Mesothelial cell of epicardium (in vitro differentiated cells): ENCODE measurements at regions not wholly inside any gene's neighbourhood (a gene's known extent, or its start where the extent isn't known, plus 50 kb on each side); places are given as distances from the start of the nearest gene placed in this dataset.

Experiments
- DNase-seq, 2 experiments: peaks; one replicate each; pipeline ENCODE4 v3.0.0; 2021; ENCODE audit warnings: low spot score in 2 of 2; ENCODE audit not compliant: unreplicated experiment in 2 of 2
- H3K27ac Mint-ChIP-seq: 2 replicates; pipeline ENCODE4 v1.8.0; 2021; ENCODE audit warnings: mixed read lengths
- H3K27me3 Mint-ChIP-seq: 2 replicates; pipeline ENCODE4 v1.8.0; 2021; ENCODE audit warnings: low read depth, mixed read lengths
- H3K36me3 Mint-ChIP-seq: 2 replicates; pipeline ENCODE4 v1.8.0; 2021; ENCODE audit warnings: mixed read lengths
- H3K4me1 Mint-ChIP-seq: 2 replicates; pipeline ENCODE4 v1.8.0; 2021; ENCODE audit warnings: mixed read lengths
- H3K4me3 Mint-ChIP-seq: 2 replicates; pipeline ENCODE4 v1.8.0; 2021; ENCODE audit warnings: mild to moderate bottlenecking, moderate library complexity, mixed read lengths
- H3K9me3 Mint-ChIP-seq: 2 replicates; pipeline ENCODE4 v1.8.0; 2021; ENCODE audit warnings: mixed read lengths
- TF ChIP-seq, protein P1 (sequence below): fragments of 200-600 bp; sonication (generic); IDR thresholded peaks from one replicate; pipeline ENCODE4 v1.5.0; 2021; ENCODE audit warnings: antibody characterized with exemption; ENCODE audit not compliant: unreplicated experiment

- Mint-ChIP-seq H3K4me1 (peaks cover 10% of the 10 kb centered on the region), H3K9me3 (peaks cover 11% of the 10 kb centered on the region), H3K36me3 (peaks cover 6% of the 10 kb centered on the region), H3K27ac (no peak overlapping the region), H3K27me3 (peaks cover 3% of the 10 kb centered on the region), H3K4me3 (no peak overlapping the region)
- TF ChIP-seq, protein P1, sequence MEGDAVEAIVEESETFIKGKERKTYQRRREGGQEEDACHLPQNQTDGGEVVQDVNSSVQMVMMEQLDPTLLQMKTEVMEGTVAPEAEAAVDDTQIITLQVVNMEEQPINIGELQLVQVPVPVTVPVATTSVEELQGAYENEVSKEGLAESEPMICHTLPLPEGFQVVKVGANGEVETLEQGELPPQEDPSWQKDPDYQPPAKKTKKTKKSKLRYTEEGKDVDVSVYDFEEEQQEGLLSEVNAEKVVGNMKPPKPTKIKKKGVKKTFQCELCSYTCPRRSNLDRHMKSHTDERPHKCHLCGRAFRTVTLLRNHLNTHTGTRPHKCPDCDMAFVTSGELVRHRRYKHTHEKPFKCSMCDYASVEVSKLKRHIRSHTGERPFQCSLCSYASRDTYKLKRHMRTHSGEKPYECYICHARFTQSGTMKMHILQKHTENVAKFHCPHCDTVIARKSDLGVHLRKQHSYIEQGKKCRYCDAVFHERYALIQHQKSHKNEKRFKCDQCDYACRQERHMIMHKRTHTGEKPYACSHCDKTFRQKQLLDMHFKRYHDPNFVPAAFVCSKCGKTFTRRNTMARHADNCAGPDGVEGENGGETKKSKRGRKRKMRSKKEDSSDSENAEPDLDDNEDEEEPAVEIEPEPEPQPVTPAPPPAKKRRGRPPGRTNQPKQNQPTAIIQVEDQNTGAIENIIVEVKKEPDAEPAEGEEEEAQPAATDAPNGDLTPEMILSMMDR = no peak
- DNase-seq = no peak
These were observed 439.4 kb downstream of the TYW1 start for GRCh38 chr7:67435894-67436535.

DNA sequence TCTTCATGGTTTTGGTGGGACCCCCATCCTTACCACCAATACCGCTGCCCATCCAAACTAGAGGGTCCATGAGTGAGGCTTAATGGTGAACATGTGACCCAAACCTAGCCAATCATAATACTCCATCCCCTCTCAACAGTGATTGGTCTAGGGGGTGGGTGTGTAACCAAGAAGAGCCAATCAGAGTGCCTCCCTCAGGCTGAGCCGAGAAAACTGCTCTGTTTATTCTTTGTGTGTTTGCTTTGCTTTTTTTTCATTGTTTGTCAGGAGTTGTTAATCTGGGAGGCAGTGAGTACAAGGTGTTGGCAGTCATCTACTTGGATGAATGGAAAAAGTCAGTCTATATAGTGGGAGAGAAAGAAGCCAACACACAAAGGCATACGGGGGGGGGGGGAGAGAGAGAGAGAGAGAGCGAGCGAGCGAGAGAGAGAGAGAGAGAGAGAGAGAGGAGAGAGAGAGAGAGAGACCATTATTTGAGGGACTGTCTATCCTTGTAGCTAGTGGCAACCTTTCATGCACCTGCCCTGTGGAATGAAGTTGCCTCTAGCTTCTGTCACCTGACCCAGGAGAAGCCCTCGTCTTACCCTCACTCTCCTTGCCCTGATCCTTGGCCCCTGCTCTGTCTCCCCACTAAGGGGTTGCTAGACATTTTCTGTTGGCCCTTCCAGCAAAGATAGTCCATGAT lies 441.7 kb downstream of the TYW1 start:
- TF ChIP-seq, protein P1 = no peak
- no peak for DNase-seq
- no peak overlapping the region for H3K4me3 Mint-ChIP-seq
- no peaks in the 10 kb centered on the region for H3K4me1 Mint-ChIP-seq
- H3K27me3 Mint-ChIP-seq = peaks cover 3% of the 10 kb centered on the region
- peaks cover 9% of the 10 kb centered on the region for H3K9me3 Mint-ChIP-seq
- peaks cover 6% of the 10 kb centered on the region for H3K36me3 Mint-ChIP-seq
- H3K27ac Mint-ChIP-seq = no peak overlapping the region

DNA sequence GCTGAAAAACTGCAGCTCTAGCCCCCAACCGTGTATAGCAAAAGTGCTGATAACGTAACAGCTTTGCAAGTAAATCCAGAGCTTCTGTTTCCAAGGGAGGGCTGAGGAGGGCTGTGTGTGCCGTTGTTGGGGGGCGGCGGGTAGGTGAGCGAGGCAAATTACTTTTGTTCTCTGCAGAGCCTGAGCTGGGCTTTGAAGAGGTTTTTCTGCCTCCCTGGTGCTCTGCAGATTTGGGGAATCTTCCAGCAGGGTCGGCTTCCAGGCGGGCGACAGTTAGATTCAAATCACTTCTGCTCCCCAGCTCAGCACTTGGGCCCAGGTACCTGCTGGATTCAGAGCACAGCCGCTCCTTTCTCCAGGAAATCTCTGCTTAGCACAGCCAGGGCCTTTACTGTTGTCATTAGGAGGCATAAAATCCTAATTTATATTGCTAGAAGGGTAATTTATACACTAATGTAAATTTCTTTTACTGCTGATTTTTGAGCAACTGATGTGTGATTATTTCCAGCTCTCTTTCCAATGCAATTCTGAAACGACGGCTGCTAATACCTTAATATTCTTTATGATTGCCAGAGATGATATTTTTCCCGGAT lies 442.4 kb downstream of the TYW1 start:
- TF ChIP-seq, protein P1 = no peak
- H3K9me3 Mint-ChIP-seq = peaks cover 4% of the 10 kb centered on the region
- H3K4me1 Mint-ChIP-seq = no peaks in the 10 kb centered on the region
- no peak overlapping the region for H3K27ac Mint-ChIP-seq
- no peak overlapping the region for H3K4me3 Mint-ChIP-seq
- no peak for DNase-seq
- H3K36me3 Mint-ChIP-seq = peaks cover 1% of the 10 kb centered on the region
- peaks cover 3% of the 10 kb centered on the region for H3K27me3 Mint-ChIP-seq

DNA sequence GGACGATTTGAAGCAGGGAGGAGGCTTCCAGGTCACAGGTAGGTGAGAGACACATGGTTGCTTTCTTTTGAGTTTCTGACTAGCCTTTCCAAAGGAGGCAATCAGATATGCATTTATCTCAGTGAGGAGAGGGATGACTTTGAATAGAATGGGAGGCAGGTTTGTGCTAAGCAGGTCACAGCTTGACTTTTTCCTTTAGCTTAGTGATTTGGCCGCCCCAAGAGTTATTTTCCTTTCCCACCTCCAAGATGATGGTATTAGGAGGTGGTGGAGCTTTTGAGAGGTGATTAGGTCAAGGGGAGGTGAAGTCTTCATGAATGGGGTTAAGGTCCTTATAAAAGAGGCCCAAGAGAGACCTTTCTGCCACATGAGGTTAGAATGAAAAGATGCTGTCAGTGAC lies 443.7 kb downstream of the TYW1 start:
- no peaks in the 10 kb centered on the region for H3K4me1 Mint-ChIP-seq
- no peak overlapping the region for H3K27ac Mint-ChIP-seq
- DNase-seq = no peak
- H3K36me3 Mint-ChIP-seq = no peaks in the 10 kb centered on the region
- TF ChIP-seq, protein P1 = no peak
- H3K4me3 Mint-ChIP-seq = no peak overlapping the region
- H3K27me3 Mint-ChIP-seq = peaks cover 3% of the 10 kb centered on the region
- H3K9me3 Mint-ChIP-seq = peaks cover 10% of the 10 kb centered on the region

GRCh38 chr7:67445728-67446127 lies 449.1 kb downstream of the TYW1 start:
- Mint-ChIP-seq H3K27ac (no peak overlapping the region), H3K9me3 (peaks cover 13% of the 10 kb centered on the region), H3K27me3 (peaks cover 2% of the 10 kb centered on the region), H3K4me3 (no peak overlapping the region), H3K36me3 (peaks cover 2% of the 10 kb centered on the region), H3K4me1 (peaks cover 19% of the 10 kb centered on the region)
- no peak for DNase-seq
- TF ChIP-seq, protein P1 = no peak
